ENCODE measurements at regions not wholly inside any gene's neighbourhood (a gene's known extent, or its start where the extent isn't known, plus 50 kb on each side); places are given as distances from the start of the nearest gene placed in this dataset.
"Not testable (repeated sequence)": the region's sequence is repeated elsewhere in the genome, so short reads cannot be mapped to it uniquely, and the experiment has no call there.

DNA sequence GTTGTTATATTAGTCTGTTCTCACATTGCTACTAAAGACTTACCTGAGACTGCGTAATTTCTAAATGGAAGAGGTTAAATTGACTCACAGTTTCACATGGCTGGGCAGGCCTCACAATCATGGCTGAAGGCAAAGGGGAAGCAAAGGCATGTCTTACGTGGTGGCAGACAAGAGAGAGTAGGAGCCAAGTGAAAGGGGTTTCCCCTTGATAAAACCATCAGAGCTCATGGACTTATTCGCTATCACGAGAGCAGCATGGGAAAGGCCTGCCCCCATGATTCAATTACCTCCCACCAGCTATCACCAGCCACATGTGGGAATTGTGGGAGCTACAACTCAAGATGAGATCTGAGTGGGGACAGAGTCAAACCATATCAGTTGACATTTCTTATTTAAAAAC lies 374.5 kb upstream of the RORB start:
- in situ Hi-C loops (cut with MboI; ENCODE audit: low sequenced_read_pairs): no loop called here

GRCh38 chr9:74125941-74126340 lies 371.2 kb upstream of the RORB start:
- in situ Hi-C loops (cut with MboI; ENCODE audit: low sequenced_read_pairs): no loop called here

- in situ Hi-C loops (cut with MboI; ENCODE audit: low sequenced_read_pairs): no loop called here
These were observed 364.1 kb upstream of the RORB start for GRCh38 chr9:74132986-74133385.

DNA sequence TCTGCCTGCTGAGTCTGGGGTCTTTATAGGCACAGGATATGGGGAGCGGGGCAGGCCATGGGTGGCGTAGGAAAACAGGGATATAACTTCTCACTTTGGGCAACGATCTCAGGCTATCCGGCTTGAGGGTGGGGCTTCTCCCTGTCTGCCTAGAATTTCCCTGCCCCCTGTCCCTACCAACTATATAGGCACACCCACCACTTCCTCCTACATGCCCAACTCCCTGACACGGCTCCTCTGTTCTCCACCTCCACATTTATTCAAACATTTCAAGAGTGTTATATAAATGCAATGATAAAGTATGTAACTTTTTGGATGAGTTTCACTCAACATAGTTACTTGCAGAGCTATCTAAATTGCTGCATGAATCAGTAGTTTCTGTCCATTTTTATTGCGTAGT lies 363.2 kb upstream of the RORB start:
- in situ Hi-C loops (cut with MboI; ENCODE audit: low sequenced_read_pairs): no loop called here

GRCh38 chr9:74138182-74138581 lies 359.0 kb upstream of the RORB start:
- in situ Hi-C loops (cut with MboI; ENCODE audit: low sequenced_read_pairs): no loop called here

GRCh38 chr9:74140141-74140540 lies 357.0 kb upstream of the RORB start:
- in situ Hi-C loops (cut with MboI; ENCODE audit: low sequenced_read_pairs): no loop called here

- in situ Hi-C loops (cut with MboI; ENCODE audit: low sequenced_read_pairs): no loop called here
These were observed 349.2 kb upstream of the RORB start for GRCh38 chr9:74147906-74148305.

GRCh38 chr9:74172874-74173273 lies 324.3 kb upstream of the RORB start:
- in situ Hi-C loops (cut with MboI; ENCODE audit: low sequenced_read_pairs): no loop called here

- in situ Hi-C loops (cut with MboI; ENCODE audit: low sequenced_read_pairs): no loop called here
These were observed 323.9 kb upstream of the RORB start for GRCh38 chr9:74173284-74173683.

- in situ Hi-C loops (cut with MboI; ENCODE audit: low sequenced_read_pairs): not testable (repeated sequence)
These were observed 299.4 kb upstream of the RORB start for GRCh38 chr9:74197771-74198170.

GRCh38 chr9:74205056-74205455 lies 292.1 kb upstream of the RORB start:
- in situ Hi-C loops (cut with MboI; ENCODE audit: low sequenced_read_pairs): no loop called here

GRCh38 chr9:74218385-74219063 lies 278.6 kb upstream of the RORB start:
- in situ Hi-C loops (cut with MboI; ENCODE audit: low sequenced_read_pairs): no loop called here

DNA sequence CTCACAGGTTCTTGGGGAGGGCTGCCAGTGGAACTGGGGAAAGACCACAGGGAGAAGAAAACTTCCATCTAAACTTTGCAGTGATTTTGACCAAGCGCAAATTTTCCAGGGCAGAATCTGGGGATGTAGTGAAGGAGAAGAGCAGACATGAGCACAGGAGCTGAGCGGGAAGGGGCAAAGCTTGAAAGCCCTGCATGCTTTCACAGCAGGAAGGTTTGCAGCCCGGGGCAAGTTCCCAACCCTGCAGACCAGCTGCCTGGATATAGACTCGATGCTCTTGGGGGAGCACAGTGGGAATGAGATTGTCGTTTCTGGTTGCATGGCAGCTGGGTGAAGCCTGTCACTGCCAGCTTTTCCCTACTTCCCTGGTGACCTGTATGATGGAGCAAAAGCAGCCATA lies 276.8 kb upstream of the RORB start:
- in situ Hi-C loops (cut with MboI; ENCODE audit: low sequenced_read_pairs): no loop called here

- in situ Hi-C loops (cut with MboI; ENCODE audit: low sequenced_read_pairs): no loop called here
These were observed 260.3 kb upstream of the RORB start for GRCh38 chr9:74236857-74237256.

DNA sequence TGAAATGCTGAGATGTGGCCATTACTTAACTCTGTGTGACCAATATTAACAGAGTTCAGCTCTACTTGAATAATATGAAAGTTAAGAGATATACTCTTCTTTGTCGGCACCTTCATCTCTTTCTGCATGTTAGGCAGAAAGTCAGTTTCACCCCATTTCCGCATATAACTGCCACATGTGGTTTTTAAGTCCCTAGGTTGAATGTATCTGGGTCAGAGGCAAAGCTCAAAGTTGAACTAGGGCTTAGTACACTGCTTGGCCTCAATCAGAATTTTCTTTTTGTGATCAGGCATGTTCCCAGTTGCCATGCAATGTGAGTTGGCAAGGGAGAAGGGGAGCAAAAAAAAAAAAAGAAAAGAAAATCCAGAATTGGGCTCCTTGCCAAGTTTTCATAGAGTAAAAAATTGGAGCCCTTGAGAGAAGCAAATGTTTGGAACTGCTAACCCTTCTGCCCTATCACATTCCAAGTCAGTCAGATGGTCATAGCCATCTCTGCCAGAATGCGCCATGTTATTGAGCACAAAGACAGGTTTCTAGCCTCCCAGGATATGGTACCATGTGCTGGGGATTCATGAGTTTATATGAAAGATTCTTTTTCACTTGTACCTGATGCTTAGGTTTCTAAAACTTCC lies 251.2 kb upstream of the RORB start:
- in situ Hi-C loops (cut with MboI; ENCODE audit: low sequenced_read_pairs): no loop called here

DNA sequence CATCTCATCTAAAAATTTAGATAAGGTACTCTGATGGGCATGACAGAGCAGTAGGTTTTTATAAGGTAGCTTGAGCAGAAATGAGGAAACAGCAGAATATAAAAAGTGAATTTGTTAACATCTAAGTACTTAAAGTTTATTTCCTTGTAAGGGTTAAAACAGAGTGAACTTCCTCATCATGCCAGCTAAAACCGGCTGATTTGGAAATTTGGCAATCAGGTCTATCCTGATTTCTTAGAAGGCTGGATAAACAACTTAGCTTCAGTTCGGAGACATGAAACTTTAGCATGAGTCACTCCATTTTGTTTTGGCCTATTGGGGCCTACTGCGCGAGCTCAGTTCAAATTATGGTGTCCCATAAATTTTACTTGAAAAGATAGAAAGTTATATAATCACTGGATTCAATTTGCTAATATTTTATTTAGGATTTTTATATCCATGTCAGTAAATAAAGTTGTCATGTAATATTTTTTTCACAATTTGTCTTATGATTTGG lies 241.6 kb upstream of the RORB start:
- in situ Hi-C loops (cut with MboI; ENCODE audit: low sequenced_read_pairs): no loop called here

GRCh38 chr9:74275872-74276508 lies 221.1 kb upstream of the RORB start:
- in situ Hi-C loops (cut with MboI; ENCODE audit: low sequenced_read_pairs): no loop called here

GRCh38 chr9:74277532-74277931 lies 219.6 kb upstream of the RORB start:
- in situ Hi-C loops (cut with MboI; ENCODE audit: low sequenced_read_pairs): no loop called here

GRCh38 chr9:74281674-74282073 lies 215.5 kb upstream of the RORB start:
- in situ Hi-C loops (cut with MboI; ENCODE audit: low sequenced_read_pairs): no loop called here

GRCh38 chr9:74282526-74283253 lies 214.4 kb upstream of the RORB start:
- in situ Hi-C loops (cut with MboI; ENCODE audit: low sequenced_read_pairs): no loop called here

DNA sequence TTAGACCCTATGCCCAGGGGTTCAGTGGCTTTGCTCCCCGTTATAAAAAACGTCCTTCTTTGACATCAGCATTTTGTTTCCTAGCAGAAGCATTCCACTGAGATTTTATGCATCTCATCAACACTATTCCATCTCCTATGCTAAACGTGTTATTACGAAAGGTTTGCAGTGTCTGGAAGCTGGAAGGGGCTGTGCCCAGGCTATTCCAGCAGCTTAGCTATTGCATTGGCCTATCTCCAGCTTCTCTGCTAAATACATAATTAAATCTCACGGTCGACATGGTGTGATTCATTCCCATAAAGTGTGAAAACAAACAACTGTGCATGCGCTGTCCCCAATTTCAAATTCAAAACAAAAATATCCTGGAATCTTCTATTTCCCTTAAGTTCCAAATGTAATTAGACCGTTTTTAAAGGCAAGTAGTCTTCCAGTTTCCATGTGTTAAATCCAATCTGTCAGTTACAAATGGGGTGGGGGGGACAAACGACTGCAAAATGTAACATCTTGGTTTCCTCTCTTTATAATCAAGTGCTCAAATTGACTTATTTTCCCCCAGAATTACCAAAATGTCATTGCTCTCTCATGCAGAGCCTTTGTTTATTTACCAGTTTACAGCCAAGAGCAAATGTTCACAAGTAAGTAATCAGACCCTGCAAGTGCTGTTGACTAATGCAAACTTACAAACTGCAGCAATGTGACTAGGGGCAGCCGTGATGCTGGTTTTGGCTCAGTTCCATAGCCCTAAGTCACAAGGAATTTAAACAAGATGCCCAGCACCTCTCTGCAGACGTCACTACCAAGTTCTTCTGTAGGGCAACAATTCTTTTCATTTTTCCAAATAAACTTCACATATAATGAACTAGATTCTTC lies 212.3 kb upstream of the RORB start:
- in situ Hi-C loops (cut with MboI; ENCODE audit: low sequenced_read_pairs): no loop called here
